H9 (cell line): ENCODE measurements at regions not wholly inside any gene's neighbourhood (a gene's known extent, or its start where the extent isn't known, plus 50 kb on each side); places are given as distances from the start of the nearest gene placed in this dataset.

Source experiments
- DNase-seq: peaks from one replicate; pipeline ENCODE4 v3.0.0-alpha.2; 2017
- H2AFZ ChIP-seq: one replicate; pipeline ENCODE4 v1.6.1; 2013; ENCODE audit warnings: mild to moderate bottlenecking, low read length, control low read depth, moderate library complexity
- H2AK5ac ChIP-seq: 2 replicates; pipeline ENCODE4 v1.6.1; 2013; ENCODE audit warnings: low read length, control low read depth, mixed read lengths; ENCODE audit not compliant: insufficient read length
- H2BK120ac ChIP-seq: one replicate; pipeline ENCODE4 v1.6.1; 2013; ENCODE audit warnings: low read depth, mild to moderate bottlenecking, low read length, control low read depth, inconsistent platforms; ENCODE audit not compliant: poor library complexity, severe bottlenecking
- H2BK12ac ChIP-seq: 2 replicates; pipeline ENCODE4 v1.6.1; 2013; ENCODE audit warnings: low read length, control low read depth, mixed read lengths, low read depth; ENCODE audit not compliant: insufficient read length
- H2BK15ac ChIP-seq: 2 replicates; pipeline ENCODE4 v1.6.1; 2013; ENCODE audit warnings: low read depth, low read length, control low read depth
- H2BK20ac ChIP-seq: one replicate; pipeline ENCODE4 v1.6.1; 2013; ENCODE audit warnings: low read depth, mild to moderate bottlenecking, low read length, control low read depth, inconsistent platforms; ENCODE audit not compliant: poor library complexity, severe bottlenecking
- H2BK5ac ChIP-seq: 2 replicates; pipeline ENCODE4 v1.6.1; 2013; ENCODE audit warnings: low read length, control low read depth, mixed read lengths; ENCODE audit not compliant: insufficient read length
- H3K14ac ChIP-seq: 2 replicates; pipeline ENCODE4 v1.6.1; 2013; ENCODE audit warnings: low read length, control low read depth; ENCODE audit not compliant: insufficient read depth
- H3K18ac ChIP-seq: 2 replicates; pipeline ENCODE4 v1.6.1; 2013; ENCODE audit warnings: low read depth, mild to moderate bottlenecking, mixed read lengths, low read length, control low read depth; ENCODE audit not compliant: insufficient read length
- H3K23ac ChIP-seq: 2 replicates; pipeline ENCODE4 v1.6.1; 2013; ENCODE audit warnings: low read length, control low read depth, mixed read lengths, low read depth; ENCODE audit not compliant: insufficient read length
- H3K23me2 ChIP-seq: 2 replicates; pipeline ENCODE4 v1.6.1; 2013; ENCODE audit warnings: low read depth, mild to moderate bottlenecking, mixed read lengths, low read length, control low read depth; ENCODE audit not compliant: insufficient read length, poor library complexity, severe bottlenecking
- H3K27ac ChIP-seq: 2 replicates; pipeline ENCODE4 v1.5.1; 2013; ENCODE audit warnings: low read length, control low read depth, mixed read lengths, low read depth; ENCODE audit not compliant: insufficient read length
- H3K27me3 ChIP-seq: 2 replicates; pipeline ENCODE4 v1.6.1; 2013; ENCODE audit warnings: low read length, control low read depth, inconsistent platforms; ENCODE audit not compliant: insufficient read depth
- H3K4ac ChIP-seq: 2 replicates; pipeline ENCODE4 v1.6.1; 2013; ENCODE audit warnings: low read depth, mild to moderate bottlenecking, control low read depth, inconsistent platforms, low read length, moderate library complexity
- H3K4me1 ChIP-seq: 2 replicates; pipeline ENCODE4 v1.6.1; 2013; ENCODE audit warnings: low read length, control low read depth, inconsistent platforms; ENCODE audit not compliant: insufficient read depth
- H3K4me2 ChIP-seq: 2 replicates; pipeline ENCODE4 v1.6.1; 2013; ENCODE audit warnings: low read length, control low read depth, mixed read lengths; ENCODE audit not compliant: insufficient read length, insufficient read depth
- H3K56ac ChIP-seq: 2 replicates; pipeline ENCODE4 v1.6.1; 2013; ENCODE audit warnings: low read depth, mild to moderate bottlenecking, mixed read lengths, low read length, control low read depth; ENCODE audit not compliant: insufficient read length
- H3K79me1 ChIP-seq: 2 replicates; pipeline ENCODE4 v1.6.1; 2013; ENCODE audit warnings: low read depth, mild to moderate bottlenecking, moderate library complexity, low read length, control low read depth, inconsistent platforms; ENCODE audit not compliant: insufficient read depth, poor library complexity, severe bottlenecking
- H3K79me2 ChIP-seq: 2 replicates; pipeline ENCODE4 v1.6.1; 2013; ENCODE audit warnings: low read length, control low read depth, inconsistent platforms; ENCODE audit not compliant: insufficient read depth
- H3K9ac ChIP-seq: 2 replicates; pipeline ENCODE4 v1.6.1; 2013; ENCODE audit warnings: low read length, control low read depth, mixed read lengths; ENCODE audit not compliant: insufficient read length; ENCODE audit errors: extremely low read depth
- H3K9me3 ChIP-seq: one replicate; pipeline ENCODE4 v1.6.1; 2013; ENCODE audit warnings: low read depth, low read length, inconsistent platforms; ENCODE audit not compliant: control insufficient read depth
- H3T11ph ChIP-seq: one replicate; pipeline ENCODE4 v1.6.1; 2013; ENCODE audit warnings: mild to moderate bottlenecking, low read length, control low read depth, inconsistent platforms
- H4K20me1 ChIP-seq: one replicate; pipeline ENCODE4 v1.6.1; 2013; ENCODE audit not compliant: control insufficient read depth, insufficient read length, insufficient read depth
- H4K5ac ChIP-seq: 2 replicates; pipeline ENCODE4 v1.6.1; 2013; ENCODE audit warnings: low read depth, mild to moderate bottlenecking, mixed read lengths, low read length, control low read depth; ENCODE audit not compliant: insufficient read length
- H4K8ac ChIP-seq: replicated peaks from 2 replicates; pipeline ENCODE4 v1.6.1; 2013; ENCODE audit warnings: low read length, control low read depth, mixed read lengths, low read depth; ENCODE audit not compliant: insufficient read length
- H4K91ac ChIP-seq: 2 replicates; pipeline ENCODE4 v1.6.1; 2013; ENCODE audit warnings: low read depth, mild to moderate bottlenecking, moderate library complexity, mixed read lengths, low read length, control low read depth; ENCODE audit not compliant: insufficient read length
- H3K27ac Mint-ChIP-seq, 3 experiments: 2 replicates in 2 of 3; 3 replicates in 1 of 3; pipeline ENCODE4 v1.8.0; 2020 to 2021; ENCODE audit warnings: mixed read lengths in 3 of 3, mild to moderate bottlenecking in 1 of 3, moderate library complexity in 1 of 3
- H3K27me3 Mint-ChIP-seq: 2 replicates; pipeline ENCODE4 v1.8.0; 2021; ENCODE audit warnings: low read depth, mild to moderate bottlenecking, moderate library complexity, mixed read lengths
- H3K36me3 Mint-ChIP-seq, 3 experiments: 2 replicates in 2 of 3; 3 replicates in 1 of 3; pipeline ENCODE4 v1.8.0; 2020 to 2021; ENCODE audit warnings: low read depth in 3 of 3, mixed read lengths in 3 of 3; ENCODE audit not compliant: insufficient read depth in 1 of 3
- H3K4me1 Mint-ChIP-seq, 2 experiments: 2 replicates each; pipeline ENCODE4 v1.8.0; 2020; ENCODE audit warnings: mixed read lengths in 2 of 2
- H3K4me3 Mint-ChIP-seq, 2 experiments: 2 replicates in 1 of 2; 3 replicates in 1 of 2; pipeline ENCODE4 v1.8.0; 2020 to 2021; ENCODE audit warnings: mild to moderate bottlenecking in 2 of 2, mixed read lengths in 2 of 2, moderate library complexity in 1 of 2
- H3K9me3 Mint-ChIP-seq, 2 experiments: 2 replicates in 1 of 2; 3 replicates in 1 of 2; pipeline ENCODE4 v1.8.0; 2020; ENCODE audit warnings: mild to moderate bottlenecking in 2 of 2, mixed read lengths in 2 of 2, moderate library complexity in 1 of 2
- WGBS: extraction: QIAGEN DNeasy Blood & Tissue Kit; methylation state at CpG from one replicate; pipeline ENCODE4 v1.1.7; 2013; ENCODE audit warnings: missing lambda C conversion rate, low lambda C conversion rate, mixed read lengths; ENCODE audit not compliant: insufficient read length; ENCODE audit errors: extremely low coverage; 5-methylcytosine and 5-hydroxymethylcytosine counted together
- TF ChIP-seq, protein P1 (sequence below): fragments of 200-600 bp; sonication (generic); conservative IDR thresholded peaks from 3 replicates; pipeline ENCODE4 v1.8.0; 2021; ENCODE audit warnings: antibody characterized with exemption, mild to moderate bottlenecking

DNA sequence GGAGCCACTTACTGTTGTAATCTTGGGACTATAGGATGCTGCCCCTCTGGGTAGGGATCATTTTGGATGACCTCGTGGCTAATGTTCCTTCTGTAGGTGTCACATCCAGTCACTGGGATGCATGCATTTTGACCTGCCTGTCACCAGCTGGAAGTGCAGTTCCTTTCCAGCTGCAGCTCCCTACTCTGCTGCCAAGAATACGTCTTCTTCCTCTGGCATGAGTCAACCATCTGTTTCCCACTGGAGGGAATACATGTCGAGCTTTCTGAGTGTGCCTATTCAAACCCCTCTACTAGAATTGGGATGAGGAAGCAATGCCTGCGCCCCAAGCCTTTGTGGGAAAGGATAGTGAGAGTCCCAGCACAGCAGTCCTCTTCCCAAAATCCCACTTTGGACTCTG is 415.5 kb upstream of the ADAMTS5 start:
- Histone ChIP-seq H3T11ph (no peak overlapping the region), H4K8ac (no peak overlapping the region), H3K14ac (no peak overlapping the region), H2AFZ (no peak overlapping the region), H4K91ac (no peak overlapping the region), H3K4me1 (no peaks in the 10 kb centered on the region), H4K20me1 (no peaks in the 10 kb centered on the region), H3K4me2 (no peak overlapping the region), H3K79me1 (no peaks in the 10 kb centered on the region), H3K56ac (no peak overlapping the region), H3K4ac (no peak overlapping the region), H3K27me3 (no peaks in the 10 kb centered on the region), H3K23ac (no peak overlapping the region), H3K9me3 (no peaks in the 10 kb centered on the region), H2BK5ac (no peak overlapping the region), H2AK5ac (no peak overlapping the region), H2BK15ac (no peak overlapping the region), H4K5ac (no peak overlapping the region), H3K79me2 (no peaks in the 10 kb centered on the region), H3K18ac (no peak overlapping the region), H3K9ac (no peak overlapping the region), H3K27ac (no peak overlapping the region), H2BK12ac (no peak overlapping the region), H3K23me2 (no peaks in the 10 kb centered on the region), H2BK120ac (no peak overlapping the region), H2BK20ac (no peak overlapping the region)
- Mint-ChIP-seq H3K9me3 (no peaks in the 10 kb centered on the region; a peak in 1 of 5 replicates), H3K4me1 (peaks cover 3 to 5% of the 10 kb centered on the region in 2 experiments; a peak in 2 of 4 replicates), H3K27ac (peak overlapping the region in 1 of 3 experiments; percentile 47; a peak in 1 of 7 replicates), H3K27me3 (no peaks in the 10 kb centered on the region), H3K36me3 (no peaks in the 10 kb centered on the region), H3K4me3 (no peak overlapping the region)
- WGBS: no CpG with 5 or more reads among the region's 4 CpGs
- DNase-seq: no peak
- TF ChIP-seq, protein P1, sequence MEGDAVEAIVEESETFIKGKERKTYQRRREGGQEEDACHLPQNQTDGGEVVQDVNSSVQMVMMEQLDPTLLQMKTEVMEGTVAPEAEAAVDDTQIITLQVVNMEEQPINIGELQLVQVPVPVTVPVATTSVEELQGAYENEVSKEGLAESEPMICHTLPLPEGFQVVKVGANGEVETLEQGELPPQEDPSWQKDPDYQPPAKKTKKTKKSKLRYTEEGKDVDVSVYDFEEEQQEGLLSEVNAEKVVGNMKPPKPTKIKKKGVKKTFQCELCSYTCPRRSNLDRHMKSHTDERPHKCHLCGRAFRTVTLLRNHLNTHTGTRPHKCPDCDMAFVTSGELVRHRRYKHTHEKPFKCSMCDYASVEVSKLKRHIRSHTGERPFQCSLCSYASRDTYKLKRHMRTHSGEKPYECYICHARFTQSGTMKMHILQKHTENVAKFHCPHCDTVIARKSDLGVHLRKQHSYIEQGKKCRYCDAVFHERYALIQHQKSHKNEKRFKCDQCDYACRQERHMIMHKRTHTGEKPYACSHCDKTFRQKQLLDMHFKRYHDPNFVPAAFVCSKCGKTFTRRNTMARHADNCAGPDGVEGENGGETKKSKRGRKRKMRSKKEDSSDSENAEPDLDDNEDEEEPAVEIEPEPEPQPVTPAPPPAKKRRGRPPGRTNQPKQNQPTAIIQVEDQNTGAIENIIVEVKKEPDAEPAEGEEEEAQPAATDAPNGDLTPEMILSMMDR: no peak
